ENCODE measurements at regions not wholly inside any gene's neighbourhood (a gene's known extent, or its start where the extent isn't known, plus 50 kb on each side); places are given as distances from the start of the nearest gene placed in this dataset.

- Histone ChIP-seq H3K27ac (replicated peaks) (no peak overlapping the region), H3K27me3 (ENCODE audit: insufficient read depth, poor library complexity, severe bottlenecking) (no peaks in the 10 kb centered on the region), H3K4me3 (replicated peaks; ENCODE audit: insufficient read depth, low read length) (no peak overlapping the region)
- DNase-seq (ENCODE audit: low read depth in 1 of 2, low spot score in 1 of 2) = no peak
- TF ChIP-seq CTCF (IDR thresholded peaks at IDR 0.05; ENCODE audit: insufficient read depth, low read length) (no peak), GABPA (IDR thresholded peaks at IDR 0.05; ENCODE audit: low read depth) (no peak), POLR2AphosphoS5 (IDR thresholded peaks at IDR 0.05; ENCODE audit: low read depth) (no peak), SPI1 (IDR thresholded peaks at IDR 0.05; ENCODE audit: borderline replicate concordance, low read depth) (no peak)
- TF ChIP-seq, protein P1, sequence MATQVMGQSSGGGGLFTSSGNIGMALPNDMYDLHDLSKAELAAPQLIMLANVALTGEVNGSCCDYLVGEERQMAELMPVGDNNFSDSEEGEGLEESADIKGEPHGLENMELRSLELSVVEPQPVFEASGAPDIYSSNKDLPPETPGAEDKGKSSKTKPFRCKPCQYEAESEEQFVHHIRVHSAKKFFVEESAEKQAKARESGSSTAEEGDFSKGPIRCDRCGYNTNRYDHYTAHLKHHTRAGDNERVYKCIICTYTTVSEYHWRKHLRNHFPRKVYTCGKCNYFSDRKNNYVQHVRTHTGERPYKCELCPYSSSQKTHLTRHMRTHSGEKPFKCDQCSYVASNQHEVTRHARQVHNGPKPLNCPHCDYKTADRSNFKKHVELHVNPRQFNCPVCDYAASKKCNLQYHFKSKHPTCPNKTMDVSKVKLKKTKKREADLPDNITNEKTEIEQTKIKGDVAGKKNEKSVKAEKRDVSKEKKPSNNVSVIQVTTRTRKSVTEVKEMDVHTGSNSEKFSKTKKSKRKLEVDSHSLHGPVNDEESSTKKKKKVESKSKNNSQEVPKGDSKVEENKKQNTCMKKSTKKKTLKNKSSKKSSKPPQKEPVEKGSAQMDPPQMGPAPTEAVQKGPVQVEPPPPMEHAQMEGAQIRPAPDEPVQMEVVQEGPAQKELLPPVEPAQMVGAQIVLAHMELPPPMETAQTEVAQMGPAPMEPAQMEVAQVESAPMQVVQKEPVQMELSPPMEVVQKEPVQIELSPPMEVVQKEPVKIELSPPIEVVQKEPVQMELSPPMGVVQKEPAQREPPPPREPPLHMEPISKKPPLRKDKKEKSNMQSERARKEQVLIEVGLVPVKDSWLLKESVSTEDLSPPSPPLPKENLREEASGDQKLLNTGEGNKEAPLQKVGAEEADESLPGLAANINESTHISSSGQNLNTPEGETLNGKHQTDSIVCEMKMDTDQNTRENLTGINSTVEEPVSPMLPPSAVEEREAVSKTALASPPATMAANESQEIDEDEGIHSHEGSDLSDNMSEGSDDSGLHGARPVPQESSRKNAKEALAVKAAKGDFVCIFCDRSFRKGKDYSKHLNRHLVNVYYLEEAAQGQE (IDR thresholded peaks at IDR 0.05; ENCODE audit: insufficient replicate concordance, low read depth) = no peak
Observed at GRCh38 chr2:160550048-160550447, 56.4 kb upstream of the RBMS1 start.

- no peaks in the 10 kb centered on the region for H3K27me3 ChIP-seq (ENCODE audit: insufficient read depth, poor library complexity, severe bottlenecking)
Observed at GRCh38 chr2:160551259-160551658, 57.7 kb upstream of the RBMS1 start.

GRCh38 chr2:160555420-160556071 lies 61.9 kb upstream of the RBMS1 start:
- no peak for TF ChIP-seq CTCF (IDR thresholded peaks at IDR 0.05; ENCODE audit: insufficient read depth, low read length)
- TF ChIP-seq GABPA (IDR thresholded peaks at IDR 0.05; ENCODE audit: low read depth) = no peak
- TF ChIP-seq, protein P1 (IDR thresholded peaks at IDR 0.05; ENCODE audit: insufficient replicate concordance, low read depth) = no peak
- TF ChIP-seq POLR2AphosphoS5 (IDR thresholded peaks at IDR 0.05; ENCODE audit: low read depth) = no peak
- TF ChIP-seq SPI1 (IDR thresholded peaks at IDR 0.05; ENCODE audit: borderline replicate concordance, low read depth) = no peak
- Histone ChIP-seq H3K4me3 (replicated peaks; ENCODE audit: insufficient read depth, low read length) (no peak overlapping the region), H3K27me3 (ENCODE audit: insufficient read depth, poor library complexity, severe bottlenecking) (no peaks in the 10 kb centered on the region), H3K27ac (replicated peaks) (no peak overlapping the region)
- no peak for DNase-seq (ENCODE audit: low read depth in 1 of 2, low spot score in 1 of 2)

More at GRCh38 chr2:160551259-160551658, 57.7 kb upstream of the RBMS1 start:
- peak in 1 of 2 experiments; percentile 23 for DNase-seq (ENCODE audit: low read depth in 1 of 2, low spot score in 1 of 2)
- Histone ChIP-seq H3K4me3 (replicated peaks; ENCODE audit: insufficient read depth, low read length) (no peak overlapping the region), H3K27ac (replicated peaks) (no peak overlapping the region)
- TF ChIP-seq, protein P1 (IDR thresholded peaks at IDR 0.05; ENCODE audit: insufficient replicate concordance, low read depth) = peak; percentile 82
- no peak for TF ChIP-seq SPI1 (IDR thresholded peaks at IDR 0.05; ENCODE audit: borderline replicate concordance, low read depth)
